Sigmoid colon (tissue), 6 donors: ENCODE measurements at regions not wholly inside any gene's neighbourhood (a gene's known extent, or its start where the extent isn't known, plus 50 kb on each side); places are given as distances from the start of the nearest gene placed in this dataset.

Source experiments
- DNase-seq: peaks from one replicate; pipeline ENCODE4 v3.0.0-alpha.2; 2019
- H3K27ac ChIP-seq, 4 donors: fragments of 200-600 bp; sonication (generic); one replicate each; pipeline ENCODE4 v1.5.1; 2016 to 2019; ENCODE audit warnings: mild to moderate bottlenecking in 1 of 4
- H3K27me3 ChIP-seq, 3 donors: fragments of 200-600 bp; sonication (generic); one replicate each; pipeline ENCODE4 v1.5.1; 2019; ENCODE audit warnings: mild to moderate bottlenecking in 1 of 3
- H3K36me3 ChIP-seq, 4 donors: fragments of 200-600 bp; sonication (generic); one replicate each; pipeline ENCODE4 v1.5.1; 2016 to 2019
- H3K4me1 ChIP-seq, 4 donors: fragments of 200-600 bp; sonication (generic); one replicate each; pipeline ENCODE4 v1.5.1; 2017 to 2019
- H3K4me3 ChIP-seq, 4 donors: fragments of 200-600 bp; sonication (generic); one replicate each; pipeline ENCODE4 v1.5.1; 2017 to 2019; ENCODE audit warnings: mild to moderate bottlenecking in 2 of 4, moderate library complexity in 1 of 4
- H3K9me3 ChIP-seq, 4 donors: fragments of 200-600 bp in 3 of 4; sonication (generic) in 3 of 4; one replicate each; pipeline versions ENCODE4 v1.5.1 to v1.6.1; 2013 to 2019
- CTCF ChIP-seq, 4 experiments: fragments of 450-650 bp in 3 of 4; fragments of 200-600 bp in 1 of 4; IDR thresholded peaks; one replicate each; pipeline ENCODE4 v1.5.1; 2016 to 2019; ENCODE audit warnings: antibody characterized with exemption in 4 of 4, mild to moderate bottlenecking in 3 of 4, moderate library complexity in 2 of 4
- EP300 ChIP-seq, 4 donors: sonication (generic); formaldehyde crosslinking; IDR thresholded peaks; one replicate each; pipeline ENCODE4 v1.6.1; 2017; ENCODE audit warnings: antibody characterized with exemption in 4 of 4
- POLR2A ChIP-seq, 2 donors: fragments of 450-650 bp; IDR thresholded peaks; one replicate each; pipeline ENCODE4 v1.6.1; 2016; ENCODE audit warnings: antibody characterized with exemption in 2 of 2, mild to moderate bottlenecking in 2 of 2, moderate library complexity in 2 of 2
- POLR2AphosphoS5 ChIP-seq, 4 donors: sonication (generic); formaldehyde crosslinking; IDR thresholded peaks; one replicate each; pipeline ENCODE4 v1.6.1; 2017; ENCODE audit warnings: antibody characterized with exemption in 4 of 4
- WGBS, 2 donors: extraction: QIAGEN DNeasy Blood & Tissue Kit; methylation state at CpG; one replicate each; pipeline ENCODE4 v1.1.7; 2013; 5-methylcytosine and 5-hydroxymethylcytosine counted together
- intact Hi-C: fragments of 100-400 bp; cut with DNase I; formaldehyde crosslinking; loops from one replicate; pipeline ENCODE4 v1.15.1; 2023
- donor health status: healthy with polysubstance abuse.
- donor health status: healthy.

GRCh38 chr21:33975548-33976081 lies 60.0 kb upstream of the ATP5PO start:
- no peak for DNase-seq
- Histone ChIP-seq H3K4me1 (peaks cover 0 to 15% (median 5%) of the 10 kb centered on the region in 4 donors), H3K27me3 (no peaks in the 10 kb centered on the region), H3K9me3 (no peaks in the 10 kb centered on the region), H3K36me3 (no peaks in the 10 kb centered on the region), H3K27ac (peak overlapping the region in 3 of 4 donors; percentile 44 to 52 (median 48)), H3K4me3 (no peak overlapping the region)
- TF ChIP-seq POLR2A (IDR thresholded peaks at IDR 0.05) (no peak), EP300 (IDR thresholded peaks at IDR 0.05) (no peak), CTCF (IDR thresholded peaks at IDR 0.05) (no peak), POLR2AphosphoS5 (IDR thresholded peaks at IDR 0.05) (no peak)
- intact Hi-C loops, result no loop called here
- WGBS, 2 donors, result 56 to 84% methylated on average over 7 of the region's 7 CpGs

- Histone ChIP-seq H3K27ac (no peak overlapping the region), H3K9me3 (no peaks in the 10 kb centered on the region), H3K36me3 (no peaks in the 10 kb centered on the region), H3K4me1 (peaks cover 0 to 15% (median 5%) of the 10 kb centered on the region in 4 donors), H3K4me3 (no peak overlapping the region), H3K27me3 (no peaks in the 10 kb centered on the region)
- 87 to 90% methylated on average over 9 of the region's 9 CpGs for WGBS, 2 donors
- intact Hi-C loops, result no loop called here
- DNase-seq, result no peak
- TF ChIP-seq EP300 (IDR thresholded peaks at IDR 0.05), result no peak
- TF ChIP-seq CTCF (IDR thresholded peaks at IDR 0.05), result no peak
- TF ChIP-seq POLR2AphosphoS5 (IDR thresholded peaks at IDR 0.05), result no peak
- no peak for TF ChIP-seq POLR2A (IDR thresholded peaks at IDR 0.05)
Observed at GRCh38 chr21:33974513-33975468, 59.2 kb upstream of the ATP5PO start.

- WGBS, 2 donors, result 81 to 93% methylated on average over 5 of the region's 5 CpGs
- H3K36me3 ChIP-seq, result no peaks in the 10 kb centered on the region
- peaks cover 0 to 15% (median 5%) of the 10 kb centered on the region in 4 donors for H3K4me1 ChIP-seq
- no peaks in the 10 kb centered on the region for H3K9me3 ChIP-seq
- intact Hi-C loops, result no loop called here
- no peak overlapping the region for H3K4me3 ChIP-seq
- DNase-seq, result no peak
- H3K27me3 ChIP-seq, result no peaks in the 10 kb centered on the region
- no peak for TF ChIP-seq CTCF (IDR thresholded peaks at IDR 0.05)
- TF ChIP-seq EP300 (IDR thresholded peaks at IDR 0.05), result no peak
- no peak for TF ChIP-seq POLR2AphosphoS5 (IDR thresholded peaks at IDR 0.05)
- TF ChIP-seq POLR2A (IDR thresholded peaks at IDR 0.05), result no peak
- H3K27ac ChIP-seq, result no peak overlapping the region
Observed at GRCh38 chr21:33973268-33973667, 57.7 kb upstream of the ATP5PO start.

- Histone ChIP-seq H3K9me3 (no peaks in the 10 kb centered on the region), H3K36me3 (no peaks in the 10 kb centered on the region), H3K27ac (no peak overlapping the region), H3K27me3 (no peaks in the 10 kb centered on the region), H3K4me3 (no peak overlapping the region), H3K4me1 (peaks cover 0 to 15% (median 5%) of the 10 kb centered on the region in 4 donors)
- WGBS, 2 donors, result 71 to 90% methylated on average over 5 of the region's 5 CpGs
- intact Hi-C loops, result no loop called here
- no peak for DNase-seq
- TF ChIP-seq CTCF (IDR thresholded peaks at IDR 0.05), result no peak
- no peak for TF ChIP-seq POLR2AphosphoS5 (IDR thresholded peaks at IDR 0.05)
- TF ChIP-seq POLR2A (IDR thresholded peaks at IDR 0.05), result no peak
- no peak for TF ChIP-seq EP300 (IDR thresholded peaks at IDR 0.05)
Observed at GRCh38 chr21:33972539-33972938, 56.9 kb upstream of the ATP5PO start.
